C4-2B (cell line): ENCODE measurements at regions not wholly inside any gene's neighbourhood (a gene's known extent, or its start where the extent isn't known, plus 50 kb on each side); places are given as distances from the start of the nearest gene placed in this dataset.

Experiments used
- H3K27ac ChIP-seq: fragments of 450-650 bp; 2 replicates; pipeline ENCODE4 v1.5.1; 2017
- CTCF ChIP-seq: fragments of 450-650 bp; conservative IDR thresholded peaks from 2 replicates; pipeline ENCODE4 v1.5.1; 2017; ENCODE audit warnings: mild to moderate bottlenecking
- ZFX ChIP-seq: fragments of 450-650 bp; IDR thresholded peaks from 2 replicates; pipeline ENCODE4 v1.6.1; 2017

DNA sequence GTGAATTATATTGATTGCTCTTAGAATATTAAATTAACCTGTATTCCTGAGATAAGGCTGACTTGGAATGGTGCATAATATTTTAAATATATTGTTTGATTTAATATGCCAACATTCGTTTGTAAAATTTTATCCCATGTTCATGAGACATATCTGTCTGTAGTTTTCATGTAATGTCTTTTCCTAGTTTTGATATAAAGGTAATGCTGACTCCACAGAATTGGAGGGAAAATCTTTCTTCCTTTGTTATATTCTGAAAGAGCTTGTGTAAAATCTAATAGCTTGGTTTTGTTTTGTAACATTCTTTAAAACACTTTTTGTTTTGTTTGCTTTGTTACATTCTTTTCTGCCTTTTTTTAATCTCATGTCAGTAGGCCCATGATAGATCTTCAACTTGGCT is 657.0 kb downstream of the DNAJB9 start:
- TF ChIP-seq ZFX (no peak), CTCF (no peak)
- no peak overlapping the region for H3K27ac ChIP-seq

DNA sequence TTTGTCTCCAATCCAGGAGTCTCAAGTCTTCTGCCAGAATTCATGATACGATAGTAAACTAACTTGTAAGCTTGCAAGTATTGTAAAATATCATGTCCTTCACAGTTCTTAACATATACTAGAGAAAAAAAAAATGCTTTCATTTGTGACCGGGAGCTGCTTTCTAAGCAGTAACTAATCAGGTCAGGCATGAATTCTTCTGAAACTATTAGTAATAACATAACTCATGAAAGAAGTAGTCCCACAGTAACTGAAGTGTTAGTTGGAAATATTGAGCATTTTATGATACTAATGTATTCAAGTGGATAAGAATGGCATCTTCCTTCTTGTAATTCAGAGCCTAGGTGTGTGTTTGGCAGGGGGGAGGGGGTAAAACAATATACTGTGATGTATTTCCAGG is 665.6 kb downstream of the DNAJB9 start:
- no peak overlapping the region for H3K27ac ChIP-seq
- TF ChIP-seq ZFX, result no peak
- TF ChIP-seq CTCF, result no peak

DNA sequence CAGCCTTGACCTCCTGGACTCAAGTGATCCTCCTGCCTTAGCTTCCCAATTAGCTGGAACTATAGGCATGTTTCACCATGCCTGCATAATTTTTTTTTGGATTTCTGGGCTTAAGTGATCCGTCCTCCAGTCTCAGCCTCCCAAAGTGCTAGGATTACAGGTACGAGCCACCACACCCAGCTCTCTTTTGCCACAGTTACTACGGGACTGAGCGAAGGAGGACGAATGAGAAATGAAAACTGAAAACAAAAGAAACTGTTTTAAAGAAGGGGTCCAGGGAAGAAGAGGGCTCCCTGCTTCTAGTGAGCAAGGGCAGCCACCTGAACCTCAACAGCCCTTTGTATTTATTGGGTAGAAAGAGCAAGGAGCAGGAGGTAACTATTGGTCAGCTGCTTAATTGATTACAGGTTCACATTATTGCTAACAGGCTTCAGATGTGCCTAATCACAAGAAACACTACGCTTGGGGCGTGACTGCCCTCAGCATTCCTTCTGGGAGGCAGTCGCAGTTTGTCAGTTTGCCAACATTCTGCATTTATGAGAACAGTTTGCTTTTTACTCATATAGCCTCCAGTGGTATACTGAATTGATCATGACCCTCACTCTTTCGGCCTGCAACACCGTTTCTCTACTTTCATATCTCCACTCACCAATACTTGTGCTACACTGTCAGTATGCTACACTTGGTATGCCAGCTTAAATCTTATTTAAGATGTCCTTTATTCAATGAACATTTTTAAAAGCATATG is 676.8 kb downstream of the DNAJB9 start:
- peak overlapping the region; percentile 74 for H3K27ac ChIP-seq
- TF ChIP-seq ZFX (no peak), CTCF (no peak)

GRCh38 chr7:109256762-109257560 is 687.3 kb downstream of the DNAJB9 start:
- H3K27ac ChIP-seq, result no peak overlapping the region
- no peak for TF ChIP-seq ZFX
- no peak for TF ChIP-seq CTCF

- TF ChIP-seq ZFX (no peak), CTCF (no peak)
- no peak overlapping the region for H3K27ac ChIP-seq
Measured at GRCh38 chr7:109259151-109259550, 689.5 kb downstream of the DNAJB9 start.

- H3K27ac ChIP-seq, result no peak overlapping the region
- TF ChIP-seq ZFX (no peak), CTCF (no peak)
Measured at GRCh38 chr7:109261781-109262180, 692.1 kb downstream of the DNAJB9 start.

DNA sequence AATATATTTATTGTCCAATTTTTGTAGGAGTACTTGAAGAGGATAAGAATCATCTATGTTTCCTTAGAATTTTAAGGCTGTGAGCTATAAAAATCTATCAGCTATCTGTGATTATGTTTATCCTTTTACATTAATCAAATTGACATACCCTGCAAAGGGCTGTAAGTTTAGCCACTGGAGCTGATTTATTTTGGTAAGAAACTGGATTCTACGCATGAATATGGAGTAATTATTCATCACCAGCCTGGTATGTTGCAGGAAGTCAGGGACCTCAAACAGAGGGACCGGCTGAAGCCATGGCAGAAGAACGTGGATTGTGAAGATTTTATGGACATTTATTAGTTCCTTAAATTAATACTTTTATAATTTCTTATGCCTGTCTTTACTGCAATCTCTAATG is 696.9 kb downstream of the DNAJB9 start:
- no peak for TF ChIP-seq CTCF
- TF ChIP-seq ZFX, result no peak
- no peak overlapping the region for H3K27ac ChIP-seq
